NCI-H2171 (cell line): ENCODE measurements at regions not wholly inside any gene's neighbourhood (a gene's known extent, or its start where the extent isn't known, plus 50 kb on each side); places are given as distances from the start of the nearest gene placed in this dataset.
"Not testable (repeated sequence)": the region's sequence is repeated elsewhere in the genome, so short reads cannot be mapped to it uniquely, and the experiment has no call there.

ENCODE experiments used
- DNase-seq: peaks from one replicate; lab custom pipeline; 2025; lab: John Stamatoyannopoulos, UW

GRCh38 chr10:118465300-118465874, 123.3 kb upstream of the FAM204A start:
- DNase-seq: no peak

GRCh38 chr10:118463740-118464139, 121.6 kb upstream of the FAM204A start:
- no peak for DNase-seq

GRCh38 chr10:118462401-118462800, 120.3 kb upstream of the FAM204A start:
- no peak for DNase-seq

GRCh38 chr10:118459642-118460193, 117.6 kb upstream of the FAM204A start:
- peak; percentile 13 for DNase-seq

- no peak for DNase-seq
These were observed 117.0 kb upstream of the FAM204A start for GRCh38 chr10:118458957-118459641.

GRCh38 chr10:118457824-118458428, 115.8 kb upstream of the FAM204A start:
- DNase-seq: no peak

GRCh38 chr10:118455181-118455695, 113.1 kb upstream of the FAM204A start:
- DNase-seq: no peak

GRCh38 chr10:118454211-118454610, 112.1 kb upstream of the FAM204A start:
- no peak for DNase-seq

GRCh38 chr10:118452098-118452497, 110.0 kb upstream of the FAM204A start:
- no peak for DNase-seq

- no peak for DNase-seq
These were observed 107.4 kb upstream of the FAM204A start for GRCh38 chr10:118449521-118449920.

GRCh38 chr10:118448744-118449143, 106.6 kb upstream of the FAM204A start:
- DNase-seq: no peak

- DNase-seq: no peak
These were observed 105.5 kb upstream of the FAM204A start for GRCh38 chr10:118447478-118448270.

- no peak for DNase-seq
These were observed 103.4 kb upstream of the FAM204A start for GRCh38 chr10:118445535-118445934.

GRCh38 chr10:118444069-118444468, 101.9 kb upstream of the FAM204A start:
- DNase-seq: no peak

GRCh38 chr10:118442032-118442431, 99.9 kb upstream of the FAM204A start:
- DNase-seq: no peak

GRCh38 chr10:118439824-118440223, 97.7 kb upstream of the FAM204A start:
- no peak for DNase-seq

GRCh38 chr10:118436742-118437141, 94.6 kb upstream of the FAM204A start:
- DNase-seq: no peak

GRCh38 chr10:118430190-118430589, 88.1 kb upstream of the FAM204A start:
- no peak for DNase-seq

- peak; percentile 71 for DNase-seq
These were observed 81.8 kb upstream of the FAM204A start for GRCh38 chr10:118423800-118424442.

GRCh38 chr10:118422241-118422640, 80.1 kb upstream of the FAM204A start:
- no peak for DNase-seq

- DNase-seq: not testable (repeated sequence)
These were observed 77.9 kb upstream of the FAM204A start for GRCh38 chr10:118420049-118420448.

- no peak for DNase-seq
These were observed 70.8 kb upstream of the FAM204A start for GRCh38 chr10:118412932-118413331.
